IMR-90 (cell line): ENCODE measurements at regions not wholly inside any gene's neighbourhood (a gene's known extent, or its start where the extent isn't known, plus 50 kb on each side); places are given as distances from the start of the nearest gene placed in this dataset.

Experiments
- ATAC-seq: fragments of 200-7000 bp; cut with Tn5 transposase; 2 replicates; pipeline ENCODE4 v1.9.1; 2020; ENCODE audit warnings: low read depth, mild to moderate bottlenecking, moderate library complexity
- BruUV-seq: library from RNA; stranded (reverse); fragments of 400-500 nt; replicated peaks from 2 replicates; lab custom pipeline; 2021; lab: Mats Ljungman, UMichigan
- CTCF ChIA-PET: fragments of 300-600 bp; formaldehyde crosslinking; extraction: SDS; loops from one replicate; lab custom pipeline; 2021; ENCODE audit warnings: antibody characterized with exemption; lab: Yijun Ruan, JAX
- POLR2A ChIA-PET: fragments of 300-600 bp; sonication (Branson Sonifier 250); formaldehyde crosslinking; loops from one replicate; lab custom pipeline; 2022; ENCODE audit warnings: antibody characterized with exemption; ENCODE audit not compliant: unreplicated experiment; lab: Charles Lee
- DNase-seq: peaks from one replicate; pipeline ENCODE4 v3.0.0; 2013
- H2AFZ ChIP-seq: replicated peaks from 2 replicates; pipeline ENCODE3; 2013; ENCODE audit warnings: low read length, mild to moderate bottlenecking; ENCODE audit not compliant: poor library complexity
- H2AK5ac ChIP-seq: 2 replicates; pipeline ENCODE4 v1.6.1; 2013; ENCODE audit warnings: low read depth, low read length, inconsistent platforms
- H2AK9ac ChIP-seq: replicated peaks from 2 replicates; pipeline ENCODE3; 2013; ENCODE audit warnings: mild to moderate bottlenecking, low read depth, low read length, moderate library complexity; ENCODE audit not compliant: poor library complexity
- H2BK120ac ChIP-seq: 2 replicates; pipeline ENCODE4 v1.6.1; 2013; ENCODE audit warnings: low read depth, low read length, inconsistent platforms
- H2BK15ac ChIP-seq: 3 replicates; pipeline ENCODE4 v1.6.1; 2013; ENCODE audit warnings: low read depth, low read length, inconsistent platforms
- H2BK20ac ChIP-seq: 2 replicates; pipeline ENCODE4 v1.6.1; 2013; ENCODE audit warnings: low read depth, mild to moderate bottlenecking, inconsistent platforms, low read length, moderate library complexity
- H2BK5ac ChIP-seq: 2 replicates; pipeline ENCODE4 v1.6.1; 2013; ENCODE audit warnings: mild to moderate bottlenecking, low read depth, low read length, inconsistent platforms; ENCODE audit not compliant: poor library complexity, severe bottlenecking
- H3K14ac ChIP-seq: replicated peaks from 2 replicates; pipeline ENCODE4 v1.6.1; 2013; ENCODE audit warnings: low read depth, low read length, inconsistent platforms
- H3K18ac ChIP-seq: 2 replicates; pipeline ENCODE4 v1.6.1; 2013; ENCODE audit warnings: low read depth, low read length, control low read depth
- H3K23ac ChIP-seq: 2 replicates; pipeline ENCODE4 v1.6.1; 2013; ENCODE audit warnings: low read depth, low read length, inconsistent platforms
- H3K27ac ChIP-seq: 2 replicates; pipeline ENCODE4 v1.5.1; 2013; ENCODE audit warnings: mild to moderate bottlenecking, control low read depth, low read length; ENCODE audit not compliant: insufficient read depth
- H3K27me3 ChIP-seq: 2 replicates; pipeline ENCODE4 v1.6.1; 2013; ENCODE audit warnings: low read length; ENCODE audit not compliant: control insufficient read depth, insufficient read depth
- H3K36me3 ChIP-seq: 2 replicates; pipeline ENCODE4 v1.6.1; 2013; ENCODE audit warnings: low read length, mixed read lengths; ENCODE audit not compliant: control insufficient read depth, insufficient read depth
- H3K4ac ChIP-seq: 2 replicates; pipeline ENCODE4 v1.6.1; 2013; ENCODE audit warnings: low read depth, low read length, inconsistent platforms
- H3K4me1 ChIP-seq: 2 replicates; pipeline ENCODE4 v1.6.1; 2013; ENCODE audit warnings: low read length, mixed read lengths; ENCODE audit not compliant: control insufficient read depth, insufficient read depth
- H3K4me2 ChIP-seq: 2 replicates; pipeline ENCODE4 v1.6.1; 2013; ENCODE audit warnings: low read depth, mild to moderate bottlenecking, control low read depth, low read length, moderate library complexity
- H3K4me3 ChIP-seq: 2 replicates; pipeline ENCODE4 v1.5.1; 2013; ENCODE audit warnings: low read depth, mild to moderate bottlenecking, control low read depth, low read length, moderate library complexity; ENCODE audit not compliant: insufficient read depth
- H3K56ac ChIP-seq: 2 replicates; pipeline ENCODE4 v1.6.1; 2013; ENCODE audit warnings: low read length, inconsistent platforms; ENCODE audit not compliant: insufficient read depth; ENCODE audit errors: extremely low read depth
- H3K79me1 ChIP-seq, 2 experiments: 2 replicates each; pipeline ENCODE4 v1.6.1; 2013; ENCODE audit warnings: low read length in 2 of 2, inconsistent platforms in 1 of 2, low read depth in 1 of 2
- H3K9ac ChIP-seq: 2 replicates; pipeline ENCODE4 v1.6.1; 2013; ENCODE audit warnings: low read depth, low read length, control low read depth
- H3K9me1 ChIP-seq: 2 replicates; pipeline ENCODE4 v1.6.1; 2013; ENCODE audit warnings: low read length, inconsistent platforms; ENCODE audit not compliant: insufficient read depth
- H3K9me3 ChIP-seq: 2 replicates; pipeline ENCODE4 v1.6.1; 2013; ENCODE audit warnings: low read length; ENCODE audit not compliant: control insufficient read depth, insufficient read depth
- H4K20me1 ChIP-seq: 2 replicates; pipeline ENCODE4 v1.6.1; 2013; ENCODE audit warnings: low read length, inconsistent platforms; ENCODE audit not compliant: insufficient read depth
- H4K5ac ChIP-seq: 2 replicates; pipeline ENCODE4 v1.6.1; 2013; ENCODE audit warnings: mild to moderate bottlenecking, low read depth, low read length, control low read depth
- H4K8ac ChIP-seq, 2 experiments: 2 replicates each; pipeline ENCODE4 v1.6.1; 2013; ENCODE audit warnings: low read depth in 2 of 2, low read length in 2 of 2, control low read depth in 1 of 2, inconsistent platforms in 1 of 2
- H4K91ac ChIP-seq: 2 replicates; pipeline ENCODE4 v1.6.1; 2013; ENCODE audit warnings: low read depth, low read length, inconsistent platforms; ENCODE audit not compliant: insufficient read depth
- CHD1 ChIP-seq: IDR thresholded peaks from 2 replicates; pipeline ENCODE4 v1.6.1; 2012; ENCODE audit warnings: low read depth, low read length, improper control_type of control experiment
- CTCF ChIP-seq: conservative IDR thresholded peaks from 2 replicates; pipeline ENCODE4 v1.5.1; 2012; ENCODE audit warnings: mild to moderate bottlenecking, low read depth, low read length, improper control_type of control experiment
- ELK1 ChIP-seq: fragments of 150-350 bp; IDR thresholded peaks from 2 replicates; pipeline ENCODE4 v1.6.1; 2016; ENCODE audit warnings: low read depth, mild to moderate bottlenecking, low read length, moderate library complexity, borderline replicate concordance
- MXI1 ChIP-seq: IDR thresholded peaks from 2 replicates; pipeline ENCODE4 v1.6.1; 2012; ENCODE audit warnings: low read depth, mild to moderate bottlenecking, low read length, moderate library complexity, borderline replicate concordance
- NFE2L2 ChIP-seq: fragments of 150-350 bp; IDR thresholded peaks from 2 replicates; pipeline ENCODE4 v1.6.1; 2016; ENCODE audit warnings: low read depth, mild to moderate bottlenecking, low read length
- POLR2A ChIP-seq: IDR thresholded peaks from 2 replicates; pipeline ENCODE4 v1.6.1; 2012; ENCODE audit warnings: mild to moderate bottlenecking, low read depth, low read length
- RAD21 ChIP-seq: IDR thresholded peaks from 2 replicates; pipeline ENCODE4 v1.6.1; 2012; ENCODE audit warnings: low read length, improper control_type of control experiment
- USF2 ChIP-seq: fragments of 150-350 bp; IDR thresholded peaks from 2 replicates; pipeline ENCODE4 v1.6.1; 2017; ENCODE audit warnings: mild to moderate bottlenecking, antibody characterized with exemption, low read length, low read depth
- WGBS, 2 experiments: methylation state at CpG; one replicate each; pipeline versions ENCODE4 v1.1.5 to v1.1.7; 2013; ENCODE audit warnings: missing lambda C conversion rate in 2 of 2; ENCODE audit not compliant: insufficient read length in 1 of 2; ENCODE audit errors: extremely low coverage in 2 of 2; 5-methylcytosine and 5-hydroxymethylcytosine counted together
- dilution Hi-C: fragments of 300-500 bp; cut with HindIII; formaldehyde crosslinking; loops from one replicate; pipeline ENCODE4 v1.14.3; 2018; ENCODE audit warnings: low sequenced_read_pairs; ENCODE audit not compliant: unreplicated experiment
- in situ Hi-C: fragments of 300-500 bp; cut with MboI; formaldehyde crosslinking; loops from 3 replicates; pipeline ENCODE4 v1.14.3; 2019; ENCODE audit warnings: low sequenced_read_pairs, inconsistent platforms, mixed read lengths
- intact Hi-C: fragments of 100-400 bp; cut with micrococcal nuclease; formaldehyde crosslinking; loops from 2 replicates; pipeline ENCODE4 v1.10.0; 2022

- no peak overlapping the region for H2BK20ac ChIP-seq
- H3K27me3 ChIP-seq, result peaks cover 9% of the 10 kb centered on the region
- H3K56ac ChIP-seq, result no peak overlapping the region
- no peak overlapping the region for H3K4ac ChIP-seq
- WGBS, 2 experiments, result 50% methylated on average over 1 of the region's 4 CpGs; no CpG with 5 or more reads in 1 of the 2 experiments
- H2BK120ac ChIP-seq, result no peak overlapping the region
- no peak overlapping the region for H3K27ac ChIP-seq
- H2AFZ ChIP-seq, result no peak overlapping the region
- H4K5ac ChIP-seq, result no peak overlapping the region
- no peak overlapping the region for H2BK5ac ChIP-seq
- no peak overlapping the region for H4K91ac ChIP-seq
- intact Hi-C loops, result no loop called here
- no peaks in the 10 kb centered on the region for H3K79me1 ChIP-seq
- H3K23ac ChIP-seq, result no peak overlapping the region
- BruUV-seq, result no TSS peak
- H3K4me2 ChIP-seq, result no peak overlapping the region
- CTCF ChIA-PET, result no interaction called here
- H4K20me1 ChIP-seq, result no peaks in the 10 kb centered on the region
- no peaks in the 10 kb centered on the region for H3K9me3 ChIP-seq
- ATAC-seq (no peak), DNase-seq (peak; percentile 9)
- no peak overlapping the region for H3K14ac ChIP-seq
- no peak overlapping the region for H3K9ac ChIP-seq
- H2AK9ac ChIP-seq, result no peak overlapping the region
- H2AK5ac ChIP-seq, result no peak overlapping the region
- POLR2A ChIA-PET, result no interaction called here
- TF ChIP-seq CHD1 (no peak), ELK1 (no peak), NFE2L2 (no peak), MXI1 (no peak), RAD21 (no peak), POLR2A (no peak), USF2 (no peak), CTCF (no peak)
- no peak overlapping the region for H3K18ac ChIP-seq
- dilution Hi-C loops, result no loop called here
- no peaks in the 10 kb centered on the region for H3K9me1 ChIP-seq
- H3K4me3 ChIP-seq, result no peak overlapping the region
- no peak overlapping the region for H4K8ac ChIP-seq
- no peak overlapping the region for H2BK15ac ChIP-seq
- H3K36me3 ChIP-seq, result no peaks in the 10 kb centered on the region
- in situ Hi-C loops, result no loop called here
- no peaks in the 10 kb centered on the region for H3K4me1 ChIP-seq
Observed at GRCh38 chr6:40907198-40907701, 131.8 kb downstream of the UNC5CL start.
